HG03066 (cell line): ENCODE measurements at regions not wholly inside any gene's neighbourhood (a gene's known extent, or its start where the extent isn't known, plus 50 kb on each side); places are given as distances from the start of the nearest gene placed in this dataset.

ENCODE experiments used
- ATAC-seq: cut with Tn5 transposase; IDR thresholded peaks from one replicate; pipeline ENCODE4 v1.9.1; 2021; ENCODE audit warnings: low read depth; ENCODE audit not compliant: unreplicated experiment

- no peak for ATAC-seq
Measured at GRCh38 chr10:78184851-78185692, 151.4 kb downstream of the RPS24 start.

DNA sequence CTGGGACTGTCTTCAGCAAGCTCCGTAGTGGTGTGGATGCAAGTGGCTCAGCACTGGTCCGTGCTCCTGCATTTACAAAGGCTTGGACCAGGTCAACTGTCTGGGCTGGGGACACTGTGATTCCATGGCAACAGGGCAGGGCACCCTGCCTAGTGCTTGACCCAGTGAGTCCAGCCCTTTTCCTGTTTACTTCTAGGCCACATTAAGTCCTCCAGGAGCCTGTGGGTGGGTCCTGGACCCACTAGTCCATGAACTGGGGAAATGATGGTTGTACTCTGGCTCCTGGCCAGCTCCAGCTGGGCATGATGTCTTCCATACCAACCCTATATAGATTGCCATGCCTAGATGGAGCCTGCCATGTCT is 152.0 kb downstream of the RPS24 start:
- no peak for ATAC-seq

DNA sequence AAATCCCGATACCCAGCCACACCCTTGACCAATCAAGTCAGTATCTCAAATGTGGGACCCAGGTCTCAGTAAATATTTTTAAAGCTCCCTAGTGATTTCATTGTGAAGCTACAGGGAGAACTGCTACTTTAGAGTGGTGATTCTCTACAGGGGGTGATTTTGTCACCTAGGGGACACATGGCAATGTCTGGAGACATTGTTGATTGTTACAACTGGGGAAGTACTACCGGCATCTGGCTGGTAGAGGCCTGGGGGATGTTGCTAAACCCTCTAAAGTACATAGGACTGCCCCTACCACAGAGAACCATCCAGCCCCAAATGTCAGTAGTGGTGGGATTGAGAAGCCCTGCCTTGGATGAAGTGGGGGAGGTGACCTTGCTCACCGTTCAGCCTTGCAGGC is 152.9 kb downstream of the RPS24 start:
- ATAC-seq: no peak

DNA sequence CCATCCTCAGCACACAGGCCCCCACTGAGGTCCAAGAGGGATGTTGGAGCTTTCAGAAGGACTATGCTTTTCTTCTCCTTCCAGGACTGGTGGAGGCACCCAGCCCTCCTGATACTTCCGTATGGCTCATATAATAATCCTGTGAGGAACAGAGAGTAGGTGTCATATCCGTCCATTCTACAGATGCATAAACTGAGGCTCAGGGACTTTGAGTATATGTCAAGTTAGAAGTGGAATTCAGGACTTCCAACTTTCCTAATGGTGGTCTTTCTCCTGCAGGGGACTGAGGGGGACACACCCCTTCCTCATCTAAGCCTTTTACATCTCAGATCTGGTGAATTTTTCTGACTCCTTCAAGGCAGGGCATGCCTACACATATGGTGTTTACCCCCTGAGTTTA is 153.7 kb downstream of the RPS24 start:
- no peak for ATAC-seq

DNA sequence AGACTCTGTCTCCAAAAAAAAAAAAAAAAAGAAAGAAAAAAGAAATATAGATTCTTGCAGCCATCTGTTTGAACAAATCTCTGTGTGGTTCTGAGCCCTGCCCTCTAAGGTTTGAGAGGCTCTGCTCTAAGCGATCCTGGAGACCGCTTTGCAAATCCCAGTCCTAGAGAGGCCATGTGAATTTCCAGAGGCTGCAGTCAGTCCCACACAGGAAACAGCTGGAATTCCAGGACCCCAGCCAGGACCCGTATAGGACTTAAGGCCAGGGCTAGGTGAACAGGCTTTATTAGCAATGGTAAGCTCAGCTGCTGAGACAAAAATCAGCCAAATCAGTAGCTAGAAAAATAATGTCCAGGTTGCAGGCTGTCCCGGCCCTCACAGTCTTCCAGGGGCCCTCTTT is 154.8 kb downstream of the RPS24 start:
- no peak for ATAC-seq

- ATAC-seq: no peak
Measured at GRCh38 chr10:78190051-78190825, 156.6 kb downstream of the RPS24 start.

DNA sequence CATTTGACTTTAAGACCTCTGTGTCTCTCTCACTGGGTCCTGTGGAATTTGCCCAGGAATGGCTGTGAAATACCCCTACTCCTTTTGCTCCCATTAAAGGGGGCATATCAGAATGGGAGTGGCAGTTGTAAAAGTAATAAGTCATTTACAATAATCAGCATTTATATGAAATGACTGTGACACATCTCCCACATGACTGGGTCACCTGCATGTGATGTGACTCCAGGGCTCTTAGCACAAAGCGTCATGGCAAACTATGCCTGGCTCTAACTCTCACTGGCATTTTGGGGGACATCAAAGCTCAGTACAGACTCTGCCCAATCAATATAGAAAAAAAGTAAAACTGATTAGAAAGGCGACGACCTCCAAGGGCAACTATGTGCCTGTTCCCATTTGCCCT is 157.6 kb downstream of the RPS24 start:
- no peak for ATAC-seq

DNA sequence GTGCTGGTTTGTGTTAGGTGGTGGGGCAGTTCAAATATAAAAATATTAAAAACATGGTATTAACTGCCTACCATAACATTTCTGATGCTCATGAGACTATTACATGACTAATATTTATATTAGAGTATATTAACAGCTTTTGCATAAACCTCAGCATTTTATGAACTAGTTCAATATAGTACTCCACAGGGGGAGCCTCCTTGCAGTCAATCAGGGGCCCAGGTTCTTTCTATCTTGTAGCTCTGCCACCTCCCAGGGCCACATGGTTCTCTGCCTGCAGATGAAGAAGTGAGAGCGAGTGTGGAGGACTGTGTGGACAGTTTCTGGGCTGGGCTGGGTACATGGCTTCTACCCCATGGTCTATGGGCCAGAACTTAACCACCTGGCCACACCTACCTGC is 159.5 kb downstream of the RPS24 start:
- ATAC-seq: no peak

- ATAC-seq: no peak
Measured at GRCh38 chr10:78194050-78194449, 160.4 kb downstream of the RPS24 start.

- ATAC-seq: no peak
Measured at GRCh38 chr10:78194539-78195402, 161.1 kb downstream of the RPS24 start.

GRCh38 chr10:78196396-78196795 is 162.7 kb downstream of the RPS24 start:
- no peak for ATAC-seq

- ATAC-seq: no peak
Measured at GRCh38 chr10:78196964-78197363, 163.3 kb downstream of the RPS24 start.

DNA sequence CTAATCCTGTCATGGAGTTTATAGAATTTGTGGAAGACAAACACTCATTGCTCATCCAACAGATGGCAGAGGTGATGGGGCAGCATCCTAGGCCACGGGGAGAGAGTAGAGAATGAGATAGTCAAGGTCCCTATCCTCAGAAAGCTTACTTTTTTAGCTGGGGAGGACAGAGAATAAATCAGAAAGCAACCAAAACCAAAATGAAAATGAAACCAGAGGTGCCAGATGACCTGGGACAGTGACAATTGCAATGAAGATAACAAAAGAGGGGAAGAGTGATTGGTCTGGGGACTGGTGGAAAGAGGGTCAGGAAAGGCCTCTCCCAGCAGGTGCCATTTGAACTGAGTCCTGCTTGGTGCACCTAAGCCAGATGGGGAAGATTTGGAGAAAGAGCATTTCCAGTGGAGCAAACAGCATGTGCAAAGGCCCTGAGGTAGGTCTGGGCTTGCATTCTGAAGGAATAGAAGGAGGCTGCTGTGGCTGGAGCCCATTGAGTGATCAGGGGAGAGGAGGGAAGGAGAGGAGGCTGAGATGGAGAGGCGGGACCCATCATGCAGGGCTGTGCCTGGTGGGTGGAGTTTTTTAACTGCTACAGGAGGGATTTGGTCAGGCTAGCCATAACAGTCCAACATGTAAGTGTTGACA is 164.1 kb downstream of the RPS24 start:
- ATAC-seq: no peak

DNA sequence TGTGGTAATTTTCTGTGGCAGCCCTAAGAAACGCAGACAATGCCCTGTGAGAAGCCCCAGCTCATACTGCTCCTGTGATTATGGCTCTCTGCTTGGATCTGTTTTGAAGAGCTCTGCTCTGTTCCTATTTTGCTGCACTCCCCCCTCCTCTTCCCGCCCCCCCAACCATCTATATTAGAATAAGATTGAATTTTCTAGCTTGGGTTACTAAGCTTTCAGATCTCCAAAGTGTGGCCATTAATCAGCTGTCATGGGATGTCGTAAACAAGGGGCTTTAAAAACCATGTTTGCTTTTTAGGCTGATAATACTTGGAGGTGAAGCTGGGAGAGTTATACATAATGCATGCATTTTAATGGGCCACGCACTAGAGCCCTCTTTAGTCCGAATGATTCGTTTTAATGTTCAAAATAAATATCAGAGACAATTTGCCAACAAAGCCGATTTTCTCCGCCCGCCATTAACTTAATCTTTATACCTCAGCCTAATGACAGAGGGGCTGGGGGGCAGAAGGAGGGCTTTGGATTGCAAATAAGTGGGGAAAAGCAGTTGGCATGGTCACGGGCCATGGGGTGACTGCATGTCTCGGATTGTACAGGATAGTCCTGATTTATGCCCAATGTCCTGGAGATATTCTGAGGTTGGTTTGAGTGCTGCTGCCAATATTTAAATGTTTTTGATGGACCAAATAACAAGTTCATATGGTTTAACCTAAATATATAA is 165.5 kb downstream of the RPS24 start:
- ATAC-seq: no peak

DNA sequence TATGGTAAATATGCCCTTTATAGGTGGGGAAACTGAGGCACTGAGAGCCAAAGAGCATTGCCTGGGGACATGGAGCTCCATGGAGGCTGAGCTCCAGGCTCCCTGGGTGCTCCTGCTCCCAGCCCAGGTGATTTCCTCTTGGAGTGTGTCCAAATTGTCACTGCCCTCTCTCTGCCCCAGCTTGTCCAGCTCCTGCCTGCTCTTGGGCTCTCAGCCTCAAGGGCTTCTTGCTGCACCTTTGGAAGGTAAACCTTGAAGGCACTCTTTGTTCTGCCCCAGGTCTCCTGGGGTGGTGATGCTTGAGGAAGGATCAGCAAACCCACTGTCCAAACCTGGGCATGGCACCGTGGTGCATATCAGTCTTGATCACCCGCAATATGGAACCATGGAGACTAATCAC is 166.1 kb downstream of the RPS24 start:
- ATAC-seq: no peak

DNA sequence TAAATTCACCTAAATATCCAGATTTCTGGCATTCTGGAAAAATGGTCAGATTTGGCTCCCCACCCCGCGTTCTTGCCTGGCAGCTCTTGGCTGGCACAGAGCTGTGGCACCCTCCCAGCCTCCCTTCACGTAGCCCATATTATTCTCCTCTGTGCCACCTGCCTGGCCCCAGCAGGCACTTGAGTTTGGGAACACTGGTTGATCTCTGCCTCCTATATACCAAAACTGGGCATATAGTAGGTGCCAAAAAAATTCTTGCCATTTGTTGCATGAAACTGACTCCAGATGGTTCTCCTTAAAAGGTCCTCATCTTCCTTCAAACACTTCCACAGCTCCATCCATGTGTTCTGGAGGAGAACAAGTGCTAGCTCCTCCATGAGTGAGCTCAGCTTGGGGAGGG is 167.0 kb downstream of the RPS24 start:
- no peak for ATAC-seq

DNA sequence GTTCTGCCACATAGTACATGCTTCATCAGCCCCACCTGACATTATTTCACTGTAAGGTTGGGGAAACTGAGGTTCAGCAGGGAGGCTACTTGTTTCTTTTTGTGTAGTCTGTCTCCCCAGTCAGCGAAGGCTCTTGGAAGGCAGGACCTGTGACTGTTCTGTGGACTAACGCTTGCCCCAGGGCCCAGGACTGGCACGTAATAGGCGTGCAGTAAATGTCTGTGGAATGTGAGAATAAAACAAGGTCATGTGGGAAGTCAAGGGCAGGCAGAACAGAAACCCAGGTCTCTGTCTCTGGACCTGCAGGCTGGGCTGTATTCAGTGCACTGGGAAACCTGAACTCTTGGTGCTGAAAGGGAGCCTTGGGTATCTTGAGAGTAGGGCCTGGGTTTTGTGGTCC is 168.7 kb downstream of the RPS24 start:
- no peak for ATAC-seq

DNA sequence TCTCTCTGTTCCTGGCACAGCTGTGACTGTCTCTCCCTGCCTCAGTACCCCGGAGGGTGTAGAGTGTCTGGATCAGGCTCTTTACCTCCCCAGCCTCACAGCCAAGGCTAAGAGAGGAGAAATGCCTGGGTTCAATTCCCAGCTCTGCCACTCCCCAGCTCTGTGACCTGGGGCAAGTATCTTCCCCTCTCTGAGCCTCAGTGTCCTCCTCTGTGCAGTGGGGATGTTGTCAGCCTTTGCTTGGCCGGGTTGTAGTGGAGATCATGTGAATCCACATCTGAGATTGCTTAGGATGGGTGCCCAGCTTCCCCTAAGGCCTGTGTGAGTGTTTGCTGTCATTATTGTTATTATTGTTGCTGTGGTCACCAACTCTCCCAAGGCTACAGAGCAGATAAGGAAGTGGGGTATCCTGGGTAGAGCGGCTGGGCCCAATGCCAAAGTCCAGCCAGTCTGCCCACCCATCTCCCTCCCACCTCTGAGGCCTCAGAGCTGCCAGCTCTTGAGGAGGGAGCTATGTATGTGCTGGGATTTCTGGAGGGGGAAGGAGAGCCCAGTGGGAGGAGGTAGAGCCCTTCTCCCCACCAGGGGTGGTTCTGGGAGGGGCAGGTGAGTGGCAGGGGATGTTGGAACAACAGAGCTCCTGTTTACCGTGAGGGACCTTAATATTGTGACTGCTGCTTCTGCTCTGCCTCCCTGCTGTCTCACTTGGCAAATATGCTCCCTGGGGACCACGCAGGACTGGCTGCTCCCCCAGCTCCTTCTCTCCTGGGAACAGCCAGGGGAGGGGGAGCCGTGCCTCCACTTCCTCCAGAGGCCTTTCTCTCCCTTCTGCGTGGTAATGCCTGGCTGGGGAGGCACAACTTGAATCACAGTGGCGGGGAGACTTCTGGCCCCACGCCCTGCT is 170.5 kb downstream of the RPS24 start:
- no peak for ATAC-seq

DNA sequence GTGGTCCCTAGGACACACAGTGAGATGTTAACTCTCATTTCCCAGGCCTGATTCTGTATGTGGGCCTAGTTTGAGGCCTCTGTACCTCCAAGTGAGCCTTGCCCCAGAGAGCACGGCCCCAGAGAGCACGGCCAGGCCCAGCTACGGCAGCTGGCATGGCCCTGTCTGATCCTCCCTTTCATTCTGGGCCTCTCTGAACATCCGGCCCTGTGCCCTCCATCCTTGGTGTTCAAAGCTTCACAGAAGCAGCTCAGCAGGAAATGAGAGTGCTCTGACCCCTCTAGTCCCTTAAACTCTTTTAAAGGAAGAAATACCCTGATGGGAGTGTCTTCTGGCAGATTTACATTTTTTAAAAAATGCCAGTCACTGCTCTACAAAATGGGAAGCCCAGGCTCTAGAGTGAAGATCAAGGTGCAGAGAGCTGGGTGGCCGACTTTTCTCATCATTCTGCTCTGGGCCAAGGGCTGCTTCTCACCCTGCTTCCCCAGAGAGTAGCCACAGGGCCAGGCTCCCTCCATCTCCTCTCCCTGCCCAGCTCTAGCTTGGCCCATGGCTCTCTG is 171.9 kb downstream of the RPS24 start:
- no peak for ATAC-seq
